ENCODE measurements at regions not wholly inside any gene's neighbourhood (a gene's known extent, or its start where the extent isn't known, plus 50 kb on each side); places are given as distances from the start of the nearest gene placed in this dataset.

- no peak overlapping the region for H3K4me3 ChIP-seq (ENCODE audit: low read depth, low read length)
- no peak for TF ChIP-seq CTCF (IDR thresholded peaks at IDR 0.05; ENCODE audit: low read depth, low read length)
These were observed 461.5 kb downstream of the TUSC7 start for GRCh38 chr3:117171124-117171523.

- TF ChIP-seq CTCF (IDR thresholded peaks at IDR 0.05; ENCODE audit: low read depth, low read length) = no peak
- H3K4me3 ChIP-seq (ENCODE audit: low read depth, low read length) = no peak overlapping the region
These were observed 462.8 kb downstream of the TUSC7 start for GRCh38 chr3:117172426-117172825.

- H3K4me3 ChIP-seq (ENCODE audit: low read depth, low read length) = no peak overlapping the region
- no peak for TF ChIP-seq CTCF (IDR thresholded peaks at IDR 0.05; ENCODE audit: low read depth, low read length)
These were observed 471.6 kb downstream of the TUSC7 start for GRCh38 chr3:117181222-117181621.

- H3K4me3 ChIP-seq (ENCODE audit: low read depth, low read length) = no peak overlapping the region
- TF ChIP-seq CTCF (IDR thresholded peaks at IDR 0.05; ENCODE audit: low read depth, low read length) = no peak
These were observed 475.0 kb downstream of the TUSC7 start for GRCh38 chr3:117184574-117184973.

GRCh38 chr3:117191245-117191644 lies 481.7 kb downstream of the TUSC7 start:
- no peak overlapping the region for H3K4me3 ChIP-seq (ENCODE audit: low read depth, low read length)
- no peak for TF ChIP-seq CTCF (IDR thresholded peaks at IDR 0.05; ENCODE audit: low read depth, low read length)

- TF ChIP-seq CTCF (IDR thresholded peaks at IDR 0.05; ENCODE audit: low read depth, low read length) = no peak
- H3K4me3 ChIP-seq (ENCODE audit: low read depth, low read length) = no peak overlapping the region
These were observed 483.3 kb downstream of the TUSC7 start for GRCh38 chr3:117192888-117193287.

- no peak overlapping the region for H3K4me3 ChIP-seq (ENCODE audit: low read depth, low read length)
- no peak for TF ChIP-seq CTCF (IDR thresholded peaks at IDR 0.05; ENCODE audit: low read depth, low read length)
These were observed 483.8 kb downstream of the TUSC7 start for GRCh38 chr3:117193390-117193789.

All from WI38 (cell line).